Sigmoid colon (tissue), 4 donors: ENCODE measurements at regions not wholly inside any gene's neighbourhood (a gene's known extent, or its start where the extent isn't known, plus 50 kb on each side); places are given as distances from the start of the nearest gene placed in this dataset.

ENCODE experiments used
- POLR2A ChIP-seq, 2 donors: fragments of 450-650 bp; IDR thresholded peaks; one replicate each; pipeline ENCODE4 v1.6.1; 2016; ENCODE audit warnings: antibody characterized with exemption in 2 of 2, mild to moderate bottlenecking in 2 of 2, moderate library complexity in 2 of 2
- POLR2AphosphoS5 ChIP-seq, 4 donors: sonication (generic); formaldehyde crosslinking; IDR thresholded peaks; one replicate each; pipeline ENCODE4 v1.6.1; 2017; ENCODE audit warnings: antibody characterized with exemption in 4 of 4
- TF ChIP-seq, protein P1 (sequence below), 4 experiments: fragments of 450-650 bp in 3 of 4; fragments of 200-600 bp in 1 of 4; IDR thresholded peaks; one replicate each; pipeline ENCODE4 v1.5.1; 2016 to 2019; ENCODE audit warnings: antibody characterized with exemption in 4 of 4, mild to moderate bottlenecking in 3 of 4, moderate library complexity in 2 of 4

- TF ChIP-seq POLR2A (IDR thresholded peaks at IDR 0.05) (no peak), POLR2AphosphoS5 (IDR thresholded peaks at IDR 0.05) (no peak)
- TF ChIP-seq, protein P1, sequence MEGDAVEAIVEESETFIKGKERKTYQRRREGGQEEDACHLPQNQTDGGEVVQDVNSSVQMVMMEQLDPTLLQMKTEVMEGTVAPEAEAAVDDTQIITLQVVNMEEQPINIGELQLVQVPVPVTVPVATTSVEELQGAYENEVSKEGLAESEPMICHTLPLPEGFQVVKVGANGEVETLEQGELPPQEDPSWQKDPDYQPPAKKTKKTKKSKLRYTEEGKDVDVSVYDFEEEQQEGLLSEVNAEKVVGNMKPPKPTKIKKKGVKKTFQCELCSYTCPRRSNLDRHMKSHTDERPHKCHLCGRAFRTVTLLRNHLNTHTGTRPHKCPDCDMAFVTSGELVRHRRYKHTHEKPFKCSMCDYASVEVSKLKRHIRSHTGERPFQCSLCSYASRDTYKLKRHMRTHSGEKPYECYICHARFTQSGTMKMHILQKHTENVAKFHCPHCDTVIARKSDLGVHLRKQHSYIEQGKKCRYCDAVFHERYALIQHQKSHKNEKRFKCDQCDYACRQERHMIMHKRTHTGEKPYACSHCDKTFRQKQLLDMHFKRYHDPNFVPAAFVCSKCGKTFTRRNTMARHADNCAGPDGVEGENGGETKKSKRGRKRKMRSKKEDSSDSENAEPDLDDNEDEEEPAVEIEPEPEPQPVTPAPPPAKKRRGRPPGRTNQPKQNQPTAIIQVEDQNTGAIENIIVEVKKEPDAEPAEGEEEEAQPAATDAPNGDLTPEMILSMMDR (IDR thresholded peaks at IDR 0.05), result no peak
Measured at GRCh38 chr22:27310966-27311697, 490.4 kb downstream of the MN1 start.
